SK-N-MC (cell line): ENCODE measurements at regions not wholly inside any gene's neighbourhood (a gene's known extent, or its start where the extent isn't known, plus 50 kb on each side); places are given as distances from the start of the nearest gene placed in this dataset.
"Not testable (repeated sequence)": the region's sequence is repeated elsewhere in the genome, so short reads cannot be mapped to it uniquely, and the experiment has no call there.

ENCODE experiments used
- DNase-seq: peaks from one replicate; pipeline ENCODE4 v3.0.0-alpha.2; 2011; ENCODE audit warnings: low read depth, low spot score
- H3K27ac ChIP-seq: fragments of 200-600 bp; sonication (generic); 2 replicates; pipeline ENCODE4 v1.5.1; 2016; ENCODE audit warnings: mixed run types
- H3K36me3 ChIP-seq: fragments of 200-600 bp; sonication (generic); 2 replicates; pipeline ENCODE4 v1.6.1; 2017; ENCODE audit warnings: antibody characterized with exemption, low read length, mixed read lengths; ENCODE audit not compliant: insufficient read depth
- H3K4me3 ChIP-seq: fragments of 200-600 bp; sonication (generic); 2 replicates; pipeline ENCODE4 v1.5.1; 2016
- H3K9ac ChIP-seq: fragments of 200-600 bp; sonication (generic); 2 replicates; pipeline ENCODE4 v1.8.0; 2017; ENCODE audit warnings: mixed run types, mixed read lengths; ENCODE audit not compliant: insufficient read length
- H3K9me3 ChIP-seq: fragments of 200-600 bp; sonication (generic); 2 replicates; pipeline ENCODE4 v1.6.1; 2017; ENCODE audit warnings: low read depth, mild to moderate bottlenecking, antibody characterized with exemption, low read length, moderate library complexity, mixed read lengths
- EZH2 ChIP-seq: fragments of 200-600 bp; sonication (generic); IDR thresholded peaks from one replicate; pipeline ENCODE4 v1.6.1; 2017; ENCODE audit warnings: antibody characterized with exemption
- FOXP2 ChIP-seq: optimal IDR thresholded peaks from 2 replicates; pipeline ENCODE3; 2011; ENCODE audit warnings: mild to moderate bottlenecking, moderate library complexity; ENCODE audit not compliant: insufficient read depth; ENCODE audit errors: extremely low read length, control extremely low read depth
- POLR2AphosphoS5 ChIP-seq: IDR thresholded peaks from 2 replicates; pipeline ENCODE4 v1.6.1; 2012; ENCODE audit warnings: mild to moderate bottlenecking, low read depth, low read length, borderline replicate concordance

DNA sequence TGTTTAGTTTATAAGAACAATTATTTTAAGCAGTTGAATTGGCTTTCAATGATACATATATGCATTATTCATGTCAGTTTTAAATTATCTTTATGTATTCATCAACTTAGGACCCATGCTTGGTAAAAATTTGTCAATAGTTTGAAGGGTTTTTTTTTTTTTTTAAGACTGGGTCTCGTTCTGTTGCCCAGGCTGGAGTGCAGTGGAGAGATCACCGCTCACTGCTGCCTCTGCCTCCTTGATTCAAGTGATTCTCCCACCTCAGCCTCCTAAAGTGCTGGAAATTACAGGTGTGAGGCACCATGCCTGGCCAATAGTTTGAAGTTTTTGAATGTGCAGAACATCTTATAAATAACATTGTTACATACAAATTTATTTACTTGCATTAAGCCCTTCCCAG, 1671.0 kb upstream of the B3GALT2 start:
- Histone ChIP-seq H3K27ac (no peak overlapping the region), H3K9me3 (peaks cover 3% of the 10 kb centered on the region; the same call in 1 of the 2 replicates), H3K36me3 (no peaks in the 10 kb centered on the region), H3K9ac (no peak overlapping the region), H3K4me3 (no peak overlapping the region)
- TF ChIP-seq EZH2 = no peak
- no peak for TF ChIP-seq FOXP2
- TF ChIP-seq POLR2AphosphoS5 = no peak
- DNase-seq = no peak

DNA sequence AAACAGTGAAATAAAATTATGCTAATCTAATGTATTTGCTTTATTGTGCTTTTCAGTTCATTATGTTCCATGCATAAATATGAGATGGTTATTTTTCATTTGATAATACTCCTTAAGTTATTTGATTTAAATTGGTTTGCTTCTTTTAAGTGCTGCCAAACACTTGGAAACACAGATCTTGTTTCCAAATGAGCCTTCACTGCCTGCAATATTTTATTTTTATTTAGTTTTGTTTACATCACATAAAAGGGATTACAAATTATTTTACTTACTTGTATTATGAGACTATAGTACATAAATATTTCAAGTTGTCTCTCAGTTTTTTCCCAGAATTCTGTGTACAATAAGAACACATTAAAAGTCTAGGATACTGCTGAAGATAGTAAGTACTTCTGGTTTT, 1662.4 kb upstream of the B3GALT2 start:
- TF ChIP-seq FOXP2 = no peak
- no peak for TF ChIP-seq EZH2
- TF ChIP-seq POLR2AphosphoS5 = no peak
- no peak for DNase-seq
- Histone ChIP-seq H3K36me3 (no peaks in the 10 kb centered on the region), H3K9me3 (no peaks in the 10 kb centered on the region), H3K4me3 (no peak overlapping the region), H3K27ac (no peak overlapping the region), H3K9ac (no peak overlapping the region)

DNA sequence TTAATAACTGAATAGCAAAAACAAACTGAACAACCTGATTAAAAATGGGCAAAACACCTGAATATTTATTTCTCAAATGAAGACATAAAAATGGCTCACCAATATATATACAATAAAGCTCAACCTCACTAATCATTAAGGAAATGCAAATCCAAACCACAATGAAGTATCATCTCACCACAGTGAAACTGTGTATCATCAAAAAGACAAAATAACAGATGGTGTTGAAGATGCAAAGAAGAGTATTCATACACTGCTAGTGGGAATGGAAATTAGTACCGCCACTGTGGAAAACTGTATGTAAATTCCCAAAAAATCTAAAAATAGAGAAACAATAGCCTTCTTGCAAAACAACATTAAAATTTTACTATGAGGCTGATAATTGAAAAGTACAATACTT, 1660.1 kb upstream of the B3GALT2 start:
- Histone ChIP-seq H3K36me3 (no peaks in the 10 kb centered on the region), H3K9ac (no peak overlapping the region), H3K4me3 (no peak overlapping the region), H3K9me3 (no peaks in the 10 kb centered on the region), H3K27ac (no peak overlapping the region)
- no peak for TF ChIP-seq FOXP2
- TF ChIP-seq POLR2AphosphoS5 = no peak
- no peak for TF ChIP-seq EZH2
- DNase-seq = no peak

DNA sequence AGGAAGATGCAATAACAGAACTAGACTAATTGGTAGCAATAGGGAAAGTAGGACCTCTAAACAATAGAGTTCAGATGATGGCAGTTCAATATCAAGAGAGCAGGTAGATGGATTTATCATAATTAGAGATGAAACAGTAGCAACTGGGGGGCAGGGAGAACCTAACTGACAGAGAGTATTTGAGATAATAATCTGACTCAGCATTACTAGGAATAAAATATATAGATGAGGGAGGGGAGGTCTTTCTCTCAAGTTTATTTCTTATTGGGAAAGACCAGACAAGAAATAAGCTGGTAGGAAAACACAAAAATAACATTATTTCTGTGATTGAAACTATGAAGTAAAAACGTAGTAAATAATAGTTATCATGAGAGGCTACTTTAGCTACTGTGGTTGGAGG, 1656.7 kb upstream of the B3GALT2 start:
- no peak overlapping the region for H3K4me3 ChIP-seq
- TF ChIP-seq POLR2AphosphoS5 = no peak
- DNase-seq = no peak
- no peak overlapping the region for H3K9ac ChIP-seq
- no peaks in the 10 kb centered on the region for H3K9me3 ChIP-seq
- H3K36me3 ChIP-seq = no peaks in the 10 kb centered on the region
- H3K27ac ChIP-seq = no peak overlapping the region

DNA sequence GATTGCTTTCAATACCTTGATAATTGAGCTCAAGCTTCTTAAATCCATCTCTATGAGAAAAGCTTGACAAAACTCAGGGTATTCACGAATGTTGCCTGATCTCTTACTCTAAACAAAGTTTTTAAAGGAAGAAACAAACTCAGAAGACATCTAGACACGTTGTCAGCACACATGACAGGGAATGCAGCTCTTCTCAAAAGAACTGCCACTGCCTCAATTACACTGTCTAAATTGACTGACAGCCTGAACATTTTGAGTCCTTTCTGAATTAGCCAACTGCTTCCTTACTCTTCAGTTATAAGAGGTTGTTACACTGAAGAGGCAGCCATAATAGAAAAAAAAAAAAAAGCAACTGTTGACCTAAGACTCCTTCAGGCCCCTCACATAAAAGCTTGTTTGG, 1646.7 kb upstream of the B3GALT2 start:
- H3K27ac ChIP-seq = no peak overlapping the region
- no peaks in the 10 kb centered on the region for H3K36me3 ChIP-seq
- H3K9me3 ChIP-seq = no peaks in the 10 kb centered on the region
- TF ChIP-seq POLR2AphosphoS5 (no peak), FOXP2 (no peak), EZH2 (no peak)
- H3K4me3 ChIP-seq = no peak overlapping the region
- DNase-seq = no peak
- H3K9ac ChIP-seq = no peak overlapping the region

DNA sequence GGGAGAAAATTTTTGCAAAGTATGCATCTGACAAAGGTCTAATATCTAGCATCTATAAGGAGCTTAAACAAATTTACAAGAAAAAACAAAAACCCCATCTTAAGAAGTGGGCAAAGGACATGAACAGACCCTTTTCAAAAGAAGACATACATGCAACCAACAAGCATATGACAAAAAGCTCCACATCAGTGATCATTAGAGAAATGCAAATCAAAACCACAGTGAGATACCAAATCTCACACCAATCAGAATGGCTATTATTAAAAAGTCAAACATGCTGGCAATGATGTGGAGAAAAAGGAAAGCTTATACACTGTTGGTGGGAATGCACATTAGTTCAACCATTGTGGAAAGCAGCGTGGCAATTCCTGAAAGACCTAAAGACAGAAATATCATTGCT, 1645.2 kb upstream of the B3GALT2 start:
- not testable (repeated sequence) for H3K36me3 ChIP-seq, H3K4me3 ChIP-seq, DNase-seq, H3K27ac ChIP-seq, H3K9ac ChIP-seq, H3K9me3 ChIP-seq

DNA sequence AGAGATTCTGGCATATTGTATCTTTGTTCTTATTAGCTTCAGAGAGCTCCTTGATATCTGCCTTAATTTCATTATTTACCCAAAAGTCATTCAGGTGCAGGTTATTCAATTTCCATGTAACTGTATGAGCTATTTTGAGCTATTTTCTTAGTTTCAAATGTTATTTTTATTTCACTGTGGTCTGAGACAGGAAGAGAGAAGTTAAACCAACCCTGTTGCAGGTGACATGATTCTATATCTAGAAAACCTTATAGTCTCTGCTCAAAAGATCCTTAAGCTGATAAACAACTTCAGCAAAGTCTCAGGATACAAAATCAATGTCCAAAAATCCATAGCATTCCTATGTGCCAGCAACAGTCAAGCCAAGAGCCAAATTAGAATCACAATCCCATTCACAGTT, 1644.0 kb upstream of the B3GALT2 start:
- H3K9ac ChIP-seq = no peak overlapping the region
- TF ChIP-seq FOXP2 (no peak), POLR2AphosphoS5 (no peak), EZH2 (no peak)

DNA sequence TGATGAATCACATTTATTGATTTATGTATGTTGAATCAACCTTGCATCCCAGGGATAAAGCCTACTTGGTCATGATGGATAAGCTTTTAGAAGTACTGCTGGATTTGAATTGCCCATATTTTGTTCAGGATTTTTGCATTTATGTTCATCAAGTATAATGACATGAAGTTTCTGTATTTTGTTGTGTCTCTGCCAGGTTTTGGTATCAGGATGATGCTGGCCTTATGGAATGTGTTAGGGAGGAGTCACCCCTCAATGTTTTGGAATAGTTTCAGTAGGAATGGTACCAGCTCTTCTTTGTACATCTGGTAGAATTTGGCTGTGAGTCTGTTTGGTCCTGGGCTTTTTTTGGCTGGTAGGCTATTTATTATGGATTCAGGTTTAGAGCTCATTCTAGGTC, 1643.1 kb upstream of the B3GALT2 start:
- no peak overlapping the region for H3K27ac ChIP-seq
- H3K36me3 ChIP-seq = no peaks in the 10 kb centered on the region
- H3K9ac ChIP-seq = no peak overlapping the region
- H3K9me3 ChIP-seq = no peaks in the 10 kb centered on the region
- no peak for TF ChIP-seq FOXP2
- TF ChIP-seq EZH2 = no peak
- no peak for TF ChIP-seq POLR2AphosphoS5
- no peak overlapping the region for H3K4me3 ChIP-seq
- no peak for DNase-seq

More for the DNA sequence above, 1644.0 kb upstream of the B3GALT2 start:
- no peak for DNase-seq
- no peak overlapping the region for H3K27ac ChIP-seq
- H3K4me3 ChIP-seq = no peak overlapping the region
- no peaks in the 10 kb centered on the region for H3K36me3 ChIP-seq
- no peaks in the 10 kb centered on the region for H3K9me3 ChIP-seq

DNA sequence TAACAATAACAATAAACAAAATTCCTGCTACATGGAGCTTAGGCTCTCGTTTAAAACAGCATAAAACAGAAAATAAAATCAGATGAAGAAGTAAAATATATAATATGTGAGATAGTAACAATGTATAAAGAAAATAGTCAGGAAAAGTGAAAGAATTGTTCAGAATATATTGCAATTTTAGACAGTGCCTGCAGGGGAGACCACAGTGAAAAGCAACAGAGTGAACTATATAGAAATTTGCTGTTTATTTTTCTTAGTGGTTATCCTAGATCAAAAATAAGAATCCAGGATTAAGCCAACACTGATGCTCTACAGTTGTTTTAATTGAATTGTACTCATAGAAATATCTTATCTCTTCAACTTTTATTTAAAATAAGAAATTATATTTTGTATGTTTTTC, 1639.0 kb upstream of the B3GALT2 start:
- Histone ChIP-seq H3K4me3 (no peak overlapping the region), H3K36me3 (no peaks in the 10 kb centered on the region), H3K9me3 (no peaks in the 10 kb centered on the region), H3K27ac (no peak overlapping the region), H3K9ac (no peak overlapping the region)
- no peak for TF ChIP-seq EZH2
- DNase-seq = no peak

DNA sequence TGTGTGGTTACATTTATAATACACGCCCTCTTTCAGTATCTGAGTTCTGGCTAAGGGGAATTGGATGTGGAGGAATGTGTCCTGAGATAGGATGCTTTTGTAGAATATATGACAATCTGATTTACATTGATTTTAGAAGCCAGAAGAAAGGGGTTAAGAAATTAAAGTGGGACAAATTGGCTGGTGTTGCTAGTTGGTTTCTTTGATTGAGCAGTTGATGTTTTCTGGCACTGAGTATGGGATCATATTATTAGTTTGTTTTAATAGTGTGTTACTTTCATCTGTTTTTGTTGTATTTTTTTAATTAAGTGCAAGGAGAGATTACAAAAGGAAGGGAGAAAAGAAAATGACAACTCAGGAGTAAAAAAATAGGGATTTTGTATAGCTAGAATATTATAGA, 1634.7 kb upstream of the B3GALT2 start:
- H3K9me3 ChIP-seq = no peaks in the 10 kb centered on the region
- no peak overlapping the region for H3K4me3 ChIP-seq
- H3K36me3 ChIP-seq = no peaks in the 10 kb centered on the region
- H3K27ac ChIP-seq = no peak overlapping the region
- H3K9ac ChIP-seq = no peak overlapping the region
- DNase-seq = no peak
- no peak for TF ChIP-seq POLR2AphosphoS5
- no peak for TF ChIP-seq EZH2
- no peak for TF ChIP-seq FOXP2
